GM12878 (cell line): ENCODE measurements at regions not wholly inside any gene's neighbourhood (a gene's known extent, or its start where the extent isn't known, plus 50 kb on each side); places are given as distances from the start of the nearest gene placed in this dataset.

ENCODE experiments used
- ATAC-seq: fragments of 200-7000 bp; cut with Tn5 transposase; 3 replicates; pipeline ENCODE4 v1.9.1; 2020; ENCODE audit warnings: mild to moderate bottlenecking, moderate library complexity
- BruUV-seq: library from RNA; stranded (reverse); fragments of 400-500 nt; replicated peaks from 2 replicates; lab custom pipeline; 2021; lab: Mats Ljungman, UMichigan
- CTCF ChIA-PET: fragments of 300-600 bp; sonication (Branson Sonifier 250); formaldehyde crosslinking; extraction: SDS; loops from one replicate; lab custom pipeline; 2021; ENCODE audit warnings: inconsistent platforms; lab: Yijun Ruan, JAX
- POLR2A ChIA-PET: fragments of 350-600 bp; formaldehyde crosslinking; extraction: SDS; loops from one replicate; lab custom pipeline; 2021; ENCODE audit warnings: inconsistent platforms; lab: Charles Lee
- RAD21 ChIA-PET: fragments of 300-600 bp; sonication (Branson Sonifier 250); formaldehyde crosslinking; loops from one replicate; lab custom pipeline; 2023; ENCODE audit warnings: antibody characterized with exemption; ENCODE audit not compliant: unreplicated experiment; lab: Charles Lee
- SMC1A ChIA-PET: fragments of 300-600 bp; sonication (Branson Sonifier 250); formaldehyde crosslinking; loops from one replicate; lab custom pipeline; 2023; ENCODE audit not compliant: unreplicated experiment, uncharacterized antibody; lab: Charles Lee
- DNase-seq: peaks from one replicate; pipeline ENCODE4 v3.0.0-alpha.2; 2011; ENCODE audit warnings: low read depth, low spot score
- FAIRE-seq: peaks from 3 replicates; lab custom pipeline; 2011; peaks lifted over from hg19 to GRCh38; lab: Jason Lieb, UNC
- H2AFZ ChIP-seq: 2 replicates; pipeline ENCODE4 v1.6.0; 2011; ENCODE audit warnings: low read depth, low read length, control low read depth; ENCODE audit not compliant: control insufficient read depth
- H3K27ac ChIP-seq: 2 replicates; pipeline ENCODE4 v1.5.1; 2011; ENCODE audit warnings: control low read depth; ENCODE audit not compliant: control insufficient read depth, insufficient read depth
- H3K27me3 ChIP-seq, 2 experiments: replicated peaks in 1 of 2; 2 replicates each; pipeline versions ENCODE4 v1.6.0 to v1.6.1; 2011; ENCODE audit warnings: low read length in 1 of 2; ENCODE audit not compliant: control insufficient read depth in 2 of 2, insufficient read depth in 2 of 2
- H3K36me3 ChIP-seq, 2 experiments: 2 replicates each; pipeline ENCODE4 v1.5.1; 2011; ENCODE audit warnings: low read length in 1 of 2; ENCODE audit not compliant: control insufficient read depth in 2 of 2, insufficient read depth in 2 of 2
- H3K4me1 ChIP-seq: 2 replicates; pipeline ENCODE4 v1.6.1; 2011; ENCODE audit warnings: mild to moderate bottlenecking, low read length, moderate library complexity, mixed read lengths; ENCODE audit not compliant: control insufficient read depth, insufficient read depth
- H3K4me2 ChIP-seq: 2 replicates; pipeline ENCODE4 v1.6.0; 2011; ENCODE audit warnings: control low read depth; ENCODE audit not compliant: control insufficient read depth, insufficient read depth
- H3K4me3 ChIP-seq: fragments of 200-600 bp; sonication (generic); 2 replicates; pipeline ENCODE4 v1.5.1; 2016
- H3K79me2 ChIP-seq: 2 replicates; pipeline ENCODE4 v1.6.0; 2011; ENCODE audit warnings: low read length; ENCODE audit not compliant: control insufficient read depth, insufficient read depth
- H3K9ac ChIP-seq: 2 replicates; pipeline ENCODE4 v1.8.0; 2011; ENCODE audit warnings: low read length, control low read depth, mixed read lengths; ENCODE audit not compliant: control insufficient read depth, insufficient read depth
- H3K9me3 ChIP-seq: replicated peaks from 3 replicates; pipeline ENCODE4 v1.5.1; 2011; ENCODE audit warnings: mild to moderate bottlenecking, low read length; ENCODE audit not compliant: control insufficient read depth, insufficient read depth
- H4K20me1 ChIP-seq: 2 replicates; pipeline ENCODE4 v1.6.0; 2011; ENCODE audit not compliant: control insufficient read depth, insufficient read depth
- CBX5 ChIP-seq: sonication (generic); IDR thresholded peaks from 2 replicates; pipeline ENCODE4 v1.6.1; 2016; ENCODE audit warnings: low read depth, moderate library complexity, mild to moderate bottlenecking, inconsistent platforms
- CHD4 ChIP-seq: fragments of 200-600 bp; sonication (generic); IDR thresholded peaks from 2 replicates; pipeline ENCODE4 v1.6.1; 2016; ENCODE audit warnings: mild to moderate bottlenecking
- E2F8 ChIP-seq: fragments of 450-650 bp; IDR thresholded peaks from 2 replicates; pipeline ENCODE4 v1.6.1; 2018; ENCODE audit warnings: mild to moderate bottlenecking, low read depth, moderate library complexity; ENCODE audit not compliant: partially characterized antibody
- EED ChIP-seq: sonication (generic); IDR thresholded peaks from 2 replicates; pipeline ENCODE4 v1.6.1; 2016; ENCODE audit warnings: antibody characterized with exemption, low read depth
- MEF2A ChIP-seq: IDR thresholded peaks from 2 replicates; pipeline ENCODE4 v1.6.1; 2011; ENCODE audit warnings: low read depth, mild to moderate bottlenecking, low read length, moderate library complexity; ENCODE audit not compliant: insufficient read depth
- MEF2B ChIP-seq: fragments of 450-650 bp; IDR thresholded peaks from 2 replicates; pipeline ENCODE4 v1.6.1; 2018; ENCODE audit warnings: mild to moderate bottlenecking, moderate library complexity; ENCODE audit not compliant: partially characterized antibody, poor library complexity, severe bottlenecking
- MYB ChIP-seq: fragments of 150-350 bp; IDR thresholded peaks from 2 replicates; pipeline ENCODE4 v1.6.1; 2014; ENCODE audit warnings: mild to moderate bottlenecking, low read depth, low read length, borderline replicate concordance
- MYC ChIP-seq: IDR thresholded peaks from 2 replicates; pipeline ENCODE4 v1.6.1; 2011; ENCODE audit warnings: mild to moderate bottlenecking, low read length, moderate library complexity, inconsistent platforms; ENCODE audit not compliant: insufficient read depth, insufficient replicate concordance, insufficient read length, severe bottlenecking
- NFXL1 ChIP-seq: fragments of 450-650 bp; IDR thresholded peaks from 2 replicates; pipeline ENCODE4 v1.6.1; 2017; ENCODE audit warnings: antibody characterized with exemption, mild to moderate bottlenecking, borderline replicate concordance
- RUNX3 ChIP-seq: IDR thresholded peaks from 2 replicates; pipeline ENCODE4 v1.6.1; 2012; ENCODE audit warnings: low read length, inconsistent platforms
- SP1 ChIP-seq: IDR thresholded peaks from one replicate; pipeline ENCODE4 v1.6.1; 2011; ENCODE audit warnings: low read depth, low read length
- SREBF1 ChIP-seq: IDR thresholded peaks from 2 replicates; pipeline ENCODE4 v1.6.1; 2012; ENCODE audit warnings: mild to moderate bottlenecking, low read length
- SRF ChIP-seq, 2 experiments: IDR thresholded peaks; 2 replicates each; pipeline ENCODE4 v1.6.1; 2011; ENCODE audit warnings: low read depth in 2 of 2, low read length in 2 of 2, mild to moderate bottlenecking in 1 of 2, moderate library complexity in 1 of 2
- TCF3 ChIP-seq: IDR thresholded peaks from 2 replicates; pipeline ENCODE4 v1.6.1; 2012; ENCODE audit warnings: low read depth, mild to moderate bottlenecking, low read length, borderline replicate concordance; ENCODE audit not compliant: insufficient read depth
- WRNIP1 ChIP-seq: IDR thresholded peaks from 2 replicates; pipeline ENCODE4 v1.6.1; 2011; ENCODE audit warnings: low read depth, low read length, improper control_type of control experiment, borderline replicate concordance
- ZBED1 ChIP-seq: IDR thresholded peaks from 2 replicates; pipeline ENCODE4 v1.6.1; 2016; ENCODE audit warnings: borderline replicate concordance
- WGBS: methylation state at CpG from one replicate; pipeline ENCODE4 v1.1.6; 2016; ENCODE audit warnings: low lambda C conversion rate; ENCODE audit not compliant: insufficient replicate concordance, insufficient coverage; ENCODE audit errors: missing lambda C conversion rate; 5-methylcytosine and 5-hydroxymethylcytosine counted together
- in situ Hi-C: fragments of 300-500 bp; cut with MboI; formaldehyde crosslinking; loops from 9 replicates; pipeline ENCODE4 v1.14.3; 2018; ENCODE audit warnings: mixed read lengths
- intact Hi-C: fragments of 100-400 bp; cut with micrococcal nuclease; formaldehyde crosslinking; loops from one replicate; pipeline ENCODE4 v1.14.2; 2022; ENCODE audit not compliant: unreplicated experiment
- TF ChIP-seq, protein P1 (sequence below): fragments of 450-650 bp; IDR thresholded peaks from 2 replicates; pipeline ENCODE4 v1.6.1; 2017; ENCODE audit warnings: mild to moderate bottlenecking, moderate library complexity

DNA sequence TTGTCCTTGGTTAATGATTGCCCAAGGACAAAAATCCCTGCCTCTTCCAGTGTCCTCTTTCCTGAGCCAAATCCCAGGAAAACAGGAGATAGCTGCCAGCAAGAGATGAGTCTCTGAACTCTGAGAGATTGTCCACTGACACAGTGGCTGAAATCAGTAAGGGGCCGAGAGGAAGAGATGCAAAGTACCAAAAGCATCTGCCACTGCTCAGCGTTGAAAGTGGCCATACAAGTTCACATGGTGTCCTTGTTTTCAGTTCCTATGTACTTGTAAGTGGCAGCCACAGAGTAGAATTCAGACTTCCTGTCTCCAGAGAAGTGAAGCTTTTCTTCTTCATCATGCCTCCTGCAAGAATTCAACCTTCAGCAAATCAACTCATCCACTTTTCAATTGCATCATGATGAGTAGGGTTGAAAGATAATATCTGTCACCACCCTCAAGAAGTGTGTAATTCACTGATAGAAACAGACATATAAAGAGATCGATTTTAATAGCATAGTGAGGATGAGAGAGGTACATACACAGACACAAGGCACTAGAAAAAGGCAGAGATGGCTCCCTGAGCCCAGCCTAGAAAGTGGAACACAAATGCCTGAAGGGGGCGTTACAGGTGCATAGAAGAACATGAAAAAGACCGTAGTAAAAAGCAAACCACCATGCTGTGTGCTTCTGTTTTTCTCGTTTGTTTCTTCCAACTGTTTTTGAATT is 185.8 kb downstream of the MRPL39 start:
- H3K79me2 ChIP-seq = peaks cover 96% of the 10 kb centered on the region
- BruUV-seq = no TSS peak
- H3K4me3 ChIP-seq = peak overlapping the region; percentile 59
- H3K9ac ChIP-seq = peak overlapping the region; percentile 90
- no peaks in the 10 kb centered on the region for H4K20me1 ChIP-seq
- peak; percentile 61 for ATAC-seq
- CTCF ChIA-PET = interaction anchor here (0.7 to 11.5 kb wide), 18 partner anchors 23 to 287 kb away, joined by 3 to 163 read pairs (median 4); no protein-coding TSS in a partner anchor
- in situ Hi-C loops = no loop called here
- H3K4me2 ChIP-seq = peak overlapping the region; percentile 92
- H3K27me3 ChIP-seq = no peaks in the 10 kb centered on the region
- no peak overlapping the region; the same call in 1 of the 2 replicates for H2AFZ ChIP-seq
- intact Hi-C loops = loop anchor here (1.0 to 5.0 kb wide), 7 partner anchors 25 to 316 kb away; no protein-coding TSS in a partner anchor
- POLR2A ChIA-PET = interaction anchor here (0.9 to 7.4 kb wide), 5 partner anchors 40 to 313 kb away, joined by 3 to 55 read pairs (median 4); partner anchors contain the start of genes ATP5PF and GABPA
- DNase-seq = peak; percentile 93
- 0% methylated on average over 6 of the region's 6 CpGs for WGBS
- H3K9me3 ChIP-seq = no peaks in the 10 kb centered on the region
- peaks cover 27% of the 10 kb centered on the region for H3K4me1 ChIP-seq
- peak; percentile 89 for FAIRE-seq
- H3K36me3 ChIP-seq = no peaks in the 10 kb centered on the region
- peak overlapping the region; percentile 97 for H3K27ac ChIP-seq
- SMC1A ChIA-PET = interaction anchor here (0.7 to 15.5 kb wide), 16 partner anchors 10 to 315 kb away, joined by 3 to 426 read pairs (median 6); partner anchors contain the start of gene MRPL39
- RAD21 ChIA-PET = interaction anchor here (0.8 to 13.1 kb wide), 10 partner anchors 25 to 186 kb away, joined by 3 to 253 read pairs (median 6); no protein-coding TSS in a partner anchor
- no peak for TF ChIP-seq CHD4
- TF ChIP-seq, protein P1, sequence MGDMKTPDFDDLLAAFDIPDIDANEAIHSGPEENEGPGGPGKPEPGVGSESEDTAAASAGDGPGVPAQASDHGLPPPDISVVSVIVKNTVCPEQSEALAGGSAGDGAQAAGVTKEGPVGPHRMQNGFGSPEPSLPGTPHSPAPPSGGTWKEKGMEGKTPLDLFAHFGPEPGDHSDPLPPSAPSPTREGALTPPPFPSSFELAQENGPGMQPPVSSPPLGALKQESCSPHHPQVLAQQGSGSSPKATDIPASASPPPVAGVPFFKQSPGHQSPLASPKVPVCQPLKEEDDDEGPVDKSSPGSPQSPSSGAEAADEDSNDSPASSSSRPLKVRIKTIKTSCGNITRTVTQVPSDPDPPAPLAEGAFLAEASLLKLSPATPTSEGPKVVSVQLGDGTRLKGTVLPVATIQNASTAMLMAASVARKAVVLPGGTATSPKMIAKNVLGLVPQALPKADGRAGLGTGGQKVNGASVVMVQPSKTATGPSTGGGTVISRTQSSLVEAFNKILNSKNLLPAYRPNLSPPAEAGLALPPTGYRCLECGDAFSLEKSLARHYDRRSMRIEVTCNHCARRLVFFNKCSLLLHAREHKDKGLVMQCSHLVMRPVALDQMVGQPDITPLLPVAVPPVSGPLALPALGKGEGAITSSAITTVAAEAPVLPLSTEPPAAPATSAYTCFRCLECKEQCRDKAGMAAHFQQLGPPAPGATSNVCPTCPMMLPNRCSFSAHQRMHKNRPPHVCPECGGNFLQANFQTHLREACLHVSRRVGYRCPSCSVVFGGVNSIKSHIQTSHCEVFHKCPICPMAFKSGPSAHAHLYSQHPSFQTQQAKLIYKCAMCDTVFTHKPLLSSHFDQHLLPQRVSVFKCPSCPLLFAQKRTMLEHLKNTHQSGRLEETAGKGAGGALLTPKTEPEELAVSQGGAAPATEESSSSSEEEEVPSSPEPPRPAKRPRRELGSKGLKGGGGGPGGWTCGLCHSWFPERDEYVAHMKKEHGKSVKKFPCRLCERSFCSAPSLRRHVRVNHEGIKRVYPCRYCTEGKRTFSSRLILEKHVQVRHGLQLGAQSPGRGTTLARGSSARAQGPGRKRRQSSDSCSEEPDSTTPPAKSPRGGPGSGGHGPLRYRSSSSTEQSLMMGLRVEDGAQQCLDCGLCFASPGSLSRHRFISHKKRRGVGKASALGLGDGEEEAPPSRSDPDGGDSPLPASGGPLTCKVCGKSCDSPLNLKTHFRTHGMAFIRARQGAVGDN = no peak
- peak; percentile 79 for TF ChIP-seq EED
- peak; percentile 73; the same call in 1 of the 2 replicates for TF ChIP-seq CBX5
- TF ChIP-seq RUNX3 = peak; percentile 31
- TF ChIP-seq WRNIP1 = peak; percentile 92; the same call in 1 of the 2 replicates
- TF ChIP-seq MEF2A = no peak
- TF ChIP-seq MEF2B = no peak
- peak; percentile 15 for TF ChIP-seq E2F8
- TF ChIP-seq NFXL1 = no peak
- TF ChIP-seq SREBF1 = no peak
- no peak for TF ChIP-seq MYB
- TF ChIP-seq TCF3 = no peak
- no peak for TF ChIP-seq MYC
- TF ChIP-seq SP1 = no peak
- no peak for TF ChIP-seq SRF (IDR thresholded peaks at IDR 0.05; ENCODE audit: low read depth in 2 of 2, low read length in 2 of 2)
- TF ChIP-seq ZBED1 = peak; percentile 67
